ENCODE measurements at regions not wholly inside any gene's neighbourhood (a gene's known extent, or its start where the extent isn't known, plus 50 kb on each side); places are given as distances from the start of the nearest gene placed in this dataset.

GRCh38 chr13:75013818-75014217, 468.2 kb downstream of the TBC1D4 start:
- Histone ChIP-seq H3K9me3 (ENCODE audit: control insufficient read depth, low read depth, low read length) (no peaks in the 10 kb centered on the region), H3K9ac (ENCODE audit: control insufficient read depth, extremely low read depth, insufficient read depth, low read length) (no peak overlapping the region), H3K4me1 (ENCODE audit: control insufficient read depth, extremely low read depth, insufficient read depth, low read length) (no peaks in the 10 kb centered on the region), H3K4me3 (ENCODE audit: control insufficient read depth in 2 of 3, extremely low read depth in 1 of 3, insufficient read depth in 2 of 3, low read depth in 1 of 3, low read length in 3 of 3) (no peak overlapping the region), H3K4me2 (ENCODE audit: control insufficient read depth, extremely low read depth, insufficient read depth, low read depth, low read length) (no peak overlapping the region), H3K27me3 (ENCODE audit: control insufficient read depth, extremely low read depth, insufficient read depth, low read length) (no peaks in the 10 kb centered on the region), H3K79me2 (ENCODE audit: control insufficient read depth, insufficient read depth, low read length) (no peaks in the 10 kb centered on the region), H3K9me1 (ENCODE audit: control insufficient read depth, extremely low read depth, insufficient read depth, low read length) (no peaks in the 10 kb centered on the region), H3K36me3 (ENCODE audit: control insufficient read depth in 2 of 2, extremely low read depth in 1 of 2, insufficient read depth in 2 of 2, low read length in 2 of 2) (no peaks in the 10 kb centered on the region), H4K20me1 (ENCODE audit: control insufficient read depth, extremely low read depth, insufficient read depth, low read length) (no peaks in the 10 kb centered on the region), H3K27ac (ENCODE audit: control insufficient read depth, insufficient read depth, low read length) (no peak overlapping the region), H2AFZ (ENCODE audit: control insufficient read depth, low read length) (no peak overlapping the region)
- no peak for FAIRE-seq
- dilution Hi-C loops (cut with MboI; ENCODE audit: extremely low pct_ligation_motif_present, low sequenced_read_pairs), result no loop called here
- no peak for TF ChIP-seq EZH2 (IDR thresholded peaks at IDR 0.05; ENCODE audit: low read length)
- no peak for TF ChIP-seq CTCF (optimal IDR thresholded peaks at IDR 0.05 in 1 of 3, IDR thresholded peaks at IDR 0.05 in 1 of 3, conservative IDR thresholded peaks at IDR 0.05 in 1 of 3; ENCODE audit: extremely low read depth in 1 of 3, insufficient read depth in 2 of 3, low read length in 3 of 3)
- no peak for DNase-seq (ENCODE audit: low read depth, low spot score)

GRCh38 chr13:75010941-75011340, 471.0 kb downstream of the TBC1D4 start:
- H3K9me3 ChIP-seq (ENCODE audit: control insufficient read depth, low read depth, low read length), result no peaks in the 10 kb centered on the region
- no peak overlapping the region for H3K9ac ChIP-seq (ENCODE audit: control insufficient read depth, extremely low read depth, insufficient read depth, low read length)
- no peaks in the 10 kb centered on the region for H3K9me1 ChIP-seq (ENCODE audit: control insufficient read depth, extremely low read depth, insufficient read depth, low read length)
- TF ChIP-seq CTCF (optimal IDR thresholded peaks at IDR 0.05 in 1 of 3, IDR thresholded peaks at IDR 0.05 in 1 of 3, conservative IDR thresholded peaks at IDR 0.05 in 1 of 3; ENCODE audit: extremely low read depth in 1 of 3, insufficient read depth in 2 of 3, low read length in 3 of 3), result no peak
- no peak for TF ChIP-seq EZH2 (IDR thresholded peaks at IDR 0.05; ENCODE audit: low read length)
- H3K4me1 ChIP-seq (ENCODE audit: control insufficient read depth, extremely low read depth, insufficient read depth, low read length), result no peaks in the 10 kb centered on the region
- no peak overlapping the region for H3K4me3 ChIP-seq (ENCODE audit: control insufficient read depth in 2 of 3, extremely low read depth in 1 of 3, insufficient read depth in 2 of 3, low read depth in 1 of 3, low read length in 3 of 3)
- FAIRE-seq (no peak), DNase-seq (ENCODE audit: low read depth, low spot score) (no peak)
- no peaks in the 10 kb centered on the region for H3K36me3 ChIP-seq (ENCODE audit: control insufficient read depth in 2 of 2, extremely low read depth in 1 of 2, insufficient read depth in 2 of 2, low read length in 2 of 2)
- no peak overlapping the region for H2AFZ ChIP-seq (ENCODE audit: control insufficient read depth, low read length)
- H3K79me2 ChIP-seq (ENCODE audit: control insufficient read depth, insufficient read depth, low read length), result no peaks in the 10 kb centered on the region
- dilution Hi-C loops (cut with MboI; ENCODE audit: extremely low pct_ligation_motif_present, low sequenced_read_pairs), result no loop called here
- H3K27ac ChIP-seq (ENCODE audit: control insufficient read depth, insufficient read depth, low read length), result no peak overlapping the region
- no peaks in the 10 kb centered on the region for H3K27me3 ChIP-seq (ENCODE audit: control insufficient read depth, extremely low read depth, insufficient read depth, low read length)
- H3K4me2 ChIP-seq (ENCODE audit: control insufficient read depth, extremely low read depth, insufficient read depth, low read depth, low read length), result no peak overlapping the region
- no peaks in the 10 kb centered on the region for H4K20me1 ChIP-seq (ENCODE audit: control insufficient read depth, extremely low read depth, insufficient read depth, low read length)
